Suprapubic skin (tissue), 4 donors: ENCODE measurements at regions not wholly inside any gene's neighbourhood (a gene's known extent, or its start where the extent isn't known, plus 50 kb on each side); places are given as distances from the start of the nearest gene placed in this dataset.

Experiments
- CTCF ChIP-seq, 2 donors: fragments of 200-600 bp in 1 of 2; fragments of 450-650 bp in 1 of 2; sonication (generic) in 1 of 2; IDR thresholded peaks; one replicate each; pipeline ENCODE4 v1.5.1; 2016 to 2019; ENCODE audit warnings: antibody characterized with exemption in 2 of 2, mild to moderate bottlenecking in 1 of 2, moderate library complexity in 1 of 2
- EP300 ChIP-seq: sonication (generic); formaldehyde crosslinking; IDR thresholded peaks from one replicate; pipeline ENCODE4 v1.6.1; 2017; ENCODE audit warnings: antibody characterized with exemption
- POLR2A ChIP-seq, 2 donors: fragments of 450-650 bp; IDR thresholded peaks; one replicate each; pipeline ENCODE4 v1.6.1; 2017; ENCODE audit warnings: antibody characterized with exemption in 2 of 2, mild to moderate bottlenecking in 2 of 2, moderate library complexity in 2 of 2
- POLR2AphosphoS5 ChIP-seq, 3 donors: sonication (generic); formaldehyde crosslinking; IDR thresholded peaks; one replicate each; pipeline ENCODE4 v1.6.1; 2017; ENCODE audit warnings: antibody characterized with exemption in 3 of 3

- TF ChIP-seq CTCF (IDR thresholded peaks at IDR 0.05) (no peak), POLR2AphosphoS5 (IDR thresholded peaks at IDR 0.05) (no peak), EP300 (no peak), POLR2A (IDR thresholded peaks at IDR 0.05) (no peak)
These were observed 103.7 kb downstream of the DYRK2 start for GRCh38 chr12:67752226-67752732.
